IgD-negative memory B cell (primary cell): ENCODE measurements at regions not wholly inside any gene's neighbourhood (a gene's known extent, or its start where the extent isn't known, plus 50 kb on each side); places are given as distances from the start of the nearest gene placed in this dataset.

Experiments used
- H3K27ac Mint-ChIP-seq, 3 donors: one replicate each; pipeline ENCODE4 v1.8.0; 2020 to 2022; ENCODE audit warnings: mild to moderate bottlenecking in 3 of 3, mixed read lengths in 3 of 3, moderate library complexity in 1 of 3
- H3K27me3 Mint-ChIP-seq: one replicate; pipeline ENCODE4 v1.8.0; 2021; ENCODE audit warnings: mixed read lengths
- H3K36me3 Mint-ChIP-seq: one replicate; pipeline ENCODE4 v1.8.0; 2020; ENCODE audit warnings: mild to moderate bottlenecking, mixed read lengths
- H3K4me1 Mint-ChIP-seq, 3 donors: one replicate each; pipeline ENCODE4 v1.8.0; 2020 to 2022; ENCODE audit warnings: mixed read lengths in 3 of 3, mild to moderate bottlenecking in 1 of 3
- H3K4me3 Mint-ChIP-seq, 4 donors: one replicate each; pipeline ENCODE4 v1.8.0; 2020 to 2022; ENCODE audit warnings: mild to moderate bottlenecking in 4 of 4, mixed read lengths in 4 of 4, moderate library complexity in 3 of 4
- H3K9me3 Mint-ChIP-seq, 3 donors: one replicate each; pipeline ENCODE4 v1.8.0; 2020 to 2021; ENCODE audit warnings: mixed read lengths in 3 of 3, mild to moderate bottlenecking in 1 of 3

DNA sequence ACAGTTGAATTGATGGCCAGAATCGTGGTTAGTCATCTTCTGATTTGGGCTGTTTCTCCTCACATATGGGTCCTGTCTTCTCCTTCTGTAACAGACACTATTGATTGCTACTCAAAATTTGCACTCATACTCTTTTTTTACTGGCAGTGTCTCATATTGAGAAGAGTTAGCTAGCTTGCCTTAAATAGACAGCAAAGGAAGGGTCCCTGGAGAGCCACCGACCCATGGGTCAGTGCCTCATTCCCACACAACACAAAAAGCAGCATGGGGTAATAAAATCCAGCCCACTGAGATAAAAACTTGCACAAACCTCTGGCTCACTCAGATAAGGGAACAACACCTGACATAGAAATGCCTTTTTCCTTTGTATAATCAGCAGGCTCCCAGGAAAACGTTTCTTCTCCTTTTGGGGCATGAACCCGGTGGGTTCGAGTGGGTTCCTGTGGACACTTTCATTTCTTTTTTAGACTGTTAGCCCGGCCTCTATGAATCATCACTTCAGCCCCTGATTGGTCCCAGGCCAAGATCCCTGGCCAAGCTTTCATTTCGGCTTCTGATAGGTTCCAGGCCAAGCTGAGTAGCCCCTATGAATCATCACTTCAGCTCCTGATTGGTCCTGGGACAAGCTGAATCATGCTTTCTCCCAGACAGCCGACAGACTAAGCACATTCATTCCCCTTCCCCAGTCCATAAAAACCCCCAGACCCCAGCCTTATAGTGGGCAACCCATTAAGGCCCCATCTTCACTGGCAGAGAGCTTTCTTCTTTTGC, 408.1 kb downstream of the DCAF12L2 start:
- H3K27me3 Mint-ChIP-seq = no peaks in the 10 kb centered on the region
- no peaks in the 10 kb centered on the region for H3K36me3 Mint-ChIP-seq
- peaks cover 2 to 8% (median 6%) of the 10 kb centered on the region in 3 donors for H3K9me3 Mint-ChIP-seq
- H3K4me1 Mint-ChIP-seq = no peaks in the 10 kb centered on the region
- H3K4me3 Mint-ChIP-seq = no peak overlapping the region
- no peak overlapping the region for H3K27ac Mint-ChIP-seq

- H3K9me3 Mint-ChIP-seq = peaks cover 4 to 15% (median 6%) of the 10 kb centered on the region in 3 donors
- no peak overlapping the region for H3K4me3 Mint-ChIP-seq
- H3K36me3 Mint-ChIP-seq = no peaks in the 10 kb centered on the region
- H3K4me1 Mint-ChIP-seq = no peaks in the 10 kb centered on the region
- no peak overlapping the region for H3K27ac Mint-ChIP-seq
- no peaks in the 10 kb centered on the region for H3K27me3 Mint-ChIP-seq
Observed at GRCh38 chrX:125758819-125759218, 407.3 kb downstream of the DCAF12L2 start.

- peaks cover 3 to 13% (median 7%) of the 10 kb centered on the region in 3 donors for H3K9me3 Mint-ChIP-seq
- no peaks in the 10 kb centered on the region for H3K27me3 Mint-ChIP-seq
- H3K4me3 Mint-ChIP-seq = no peak overlapping the region
- no peak overlapping the region for H3K27ac Mint-ChIP-seq
- no peaks in the 10 kb centered on the region for H3K4me1 Mint-ChIP-seq
- no peaks in the 10 kb centered on the region for H3K36me3 Mint-ChIP-seq
Observed at GRCh38 chrX:125762954-125763353, 403.1 kb downstream of the DCAF12L2 start.

GRCh38 chrX:125765347-125765746, 400.7 kb downstream of the DCAF12L2 start:
- Mint-ChIP-seq H3K27me3 (no peaks in the 10 kb centered on the region), H3K9me3 (peaks cover 3 to 10% (median 7%) of the 10 kb centered on the region in 3 donors), H3K36me3 (no peaks in the 10 kb centered on the region), H3K4me1 (no peaks in the 10 kb centered on the region), H3K4me3 (no peak overlapping the region), H3K27ac (no peak overlapping the region)

DNA sequence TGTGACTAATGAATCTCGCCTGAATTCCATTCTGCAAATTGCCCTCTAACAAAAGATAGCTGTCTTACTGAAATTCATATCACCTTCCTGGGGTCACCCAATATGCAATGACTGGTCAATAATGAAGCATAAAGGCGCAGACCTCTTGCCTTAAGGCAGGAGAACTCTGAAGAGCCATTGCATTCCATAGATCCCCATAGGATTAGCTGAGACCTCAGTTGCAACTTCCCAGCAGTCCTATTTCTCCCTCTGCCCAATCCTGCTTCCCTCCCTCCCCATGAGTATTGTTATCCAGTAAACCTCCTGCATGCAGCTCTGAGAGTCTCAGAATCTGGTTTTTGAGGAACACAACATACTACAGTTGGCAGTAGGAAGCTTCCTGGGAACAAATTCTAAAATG, 396.5 kb downstream of the DCAF12L2 start:
- H3K9me3 Mint-ChIP-seq = peaks cover 2 to 4% (median 3%) of the 10 kb centered on the region in 3 donors
- no peaks in the 10 kb centered on the region for H3K36me3 Mint-ChIP-seq
- no peak overlapping the region for H3K27ac Mint-ChIP-seq
- H3K4me1 Mint-ChIP-seq = no peaks in the 10 kb centered on the region
- H3K4me3 Mint-ChIP-seq = no peak overlapping the region
- no peaks in the 10 kb centered on the region for H3K27me3 Mint-ChIP-seq

GRCh38 chrX:125778261-125778660, 387.8 kb downstream of the DCAF12L2 start:
- H3K27ac Mint-ChIP-seq = no peak overlapping the region
- H3K9me3 Mint-ChIP-seq = peaks cover 0 to 9% (median 2%) of the 10 kb centered on the region in 3 donors
- H3K36me3 Mint-ChIP-seq = no peaks in the 10 kb centered on the region
- H3K4me3 Mint-ChIP-seq = no peak overlapping the region
- no peaks in the 10 kb centered on the region for H3K27me3 Mint-ChIP-seq
- H3K4me1 Mint-ChIP-seq = peaks cover 0 to 1% (median 0%) of the 10 kb centered on the region in 3 donors

DNA sequence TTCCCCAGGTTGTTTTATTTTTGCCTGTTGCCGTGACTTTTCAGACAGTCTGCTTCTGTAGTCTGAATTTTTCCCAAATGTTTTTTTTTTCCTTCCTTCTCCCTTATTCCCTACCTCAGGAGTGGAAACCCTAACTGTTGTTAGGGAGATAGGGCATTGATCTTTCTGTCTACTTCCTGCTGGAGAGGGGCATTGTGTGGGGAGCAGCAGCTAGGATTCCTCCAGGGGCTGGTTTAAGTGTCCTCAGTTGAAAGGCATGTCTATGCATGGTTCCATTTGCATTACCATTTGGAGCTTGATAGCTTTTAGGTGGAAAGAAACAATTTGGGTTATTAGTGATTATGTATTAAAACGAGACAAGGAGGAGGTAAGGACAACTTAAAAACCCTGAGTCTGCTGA, 383.9 kb downstream of the DCAF12L2 start:
- H3K9me3 Mint-ChIP-seq = peaks cover 0 to 4% (median 0%) of the 10 kb centered on the region in 3 donors
- no peaks in the 10 kb centered on the region for H3K27me3 Mint-ChIP-seq
- H3K4me3 Mint-ChIP-seq = no peak overlapping the region
- H3K36me3 Mint-ChIP-seq = no peaks in the 10 kb centered on the region
- H3K4me1 Mint-ChIP-seq = no peaks in the 10 kb centered on the region
- H3K27ac Mint-ChIP-seq = no peak overlapping the region

DNA sequence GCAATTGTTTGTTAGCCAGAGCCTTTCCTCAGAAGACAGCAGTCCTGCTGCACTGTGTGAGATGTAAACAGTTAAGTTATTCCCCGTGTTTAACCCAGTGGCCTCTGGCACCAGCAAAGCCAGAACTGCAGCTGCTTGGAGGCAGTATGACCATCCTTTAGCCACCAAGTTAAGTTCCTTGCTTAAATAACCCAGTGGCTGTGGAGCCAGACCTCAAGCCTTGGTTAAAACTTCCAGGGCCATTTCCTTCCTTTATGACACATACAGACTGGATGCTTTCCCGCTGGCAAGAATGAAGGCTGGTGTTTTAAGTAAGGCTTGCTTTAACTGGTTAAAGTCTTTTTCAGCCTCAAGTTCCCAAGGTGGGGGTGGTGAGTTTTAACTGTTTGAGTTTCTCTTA, 379.8 kb downstream of the DCAF12L2 start:
- Mint-ChIP-seq H3K36me3 (no peaks in the 10 kb centered on the region), H3K27ac (no peak overlapping the region), H3K9me3 (no peaks in the 10 kb centered on the region), H3K4me3 (no peak overlapping the region), H3K4me1 (no peaks in the 10 kb centered on the region), H3K27me3 (no peaks in the 10 kb centered on the region)

DNA sequence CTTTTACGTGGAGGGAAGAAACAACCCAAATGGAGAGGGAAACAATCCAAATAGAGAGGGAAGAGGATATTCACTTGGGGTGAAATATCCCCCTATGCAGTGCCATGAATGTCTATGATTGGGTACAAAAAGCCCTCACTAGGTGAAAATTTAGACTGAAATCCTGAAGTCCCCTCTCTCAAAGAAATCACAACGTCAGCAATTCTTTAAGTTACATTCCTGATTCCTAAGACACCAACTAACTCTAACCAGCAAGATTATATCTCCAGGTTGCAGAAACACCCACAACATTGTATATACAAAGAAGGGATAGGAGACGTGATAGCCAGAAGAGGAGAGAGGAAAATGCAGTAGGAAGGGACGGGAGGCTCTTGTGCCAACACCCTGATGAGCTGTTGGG, 374.3 kb downstream of the DCAF12L2 start:
- Mint-ChIP-seq H3K4me1 (no peaks in the 10 kb centered on the region), H3K36me3 (peaks cover 2% of the 10 kb centered on the region), H3K27me3 (no peaks in the 10 kb centered on the region), H3K9me3 (peaks cover 0 to 3% (median 0%) of the 10 kb centered on the region in 3 donors), H3K27ac (no peak overlapping the region), H3K4me3 (no peak overlapping the region)

GRCh38 chrX:125810856-125811255, 355.2 kb downstream of the DCAF12L2 start:
- Mint-ChIP-seq H3K4me3 (no peak overlapping the region), H3K4me1 (no peaks in the 10 kb centered on the region), H3K27me3 (no peaks in the 10 kb centered on the region), H3K27ac (no peak overlapping the region), H3K9me3 (peaks cover 0 to 4% (median 0%) of the 10 kb centered on the region in 3 donors), H3K36me3 (no peaks in the 10 kb centered on the region)

DNA sequence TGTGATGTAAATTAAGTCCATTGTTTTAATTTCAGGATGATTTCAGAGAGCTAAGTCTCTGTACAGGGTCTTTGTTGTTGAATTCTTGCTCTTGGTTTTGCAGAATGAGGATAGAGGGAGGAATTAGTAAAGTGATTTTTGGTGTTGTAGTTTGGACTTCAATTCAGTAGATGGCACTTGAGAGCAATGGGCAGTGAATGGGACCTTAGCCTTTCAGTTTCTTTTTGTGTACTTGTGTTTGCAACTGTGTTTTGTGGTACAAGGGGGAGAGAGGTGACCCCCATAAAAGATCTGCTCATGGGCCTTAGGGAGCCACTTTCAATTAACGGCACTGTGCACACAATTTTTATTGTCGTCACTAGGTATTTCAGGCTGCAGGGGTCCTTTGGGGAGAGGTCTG, 340.0 kb downstream of the DCAF12L2 start:
- Mint-ChIP-seq H3K4me1 (no peaks in the 10 kb centered on the region), H3K4me3 (no peak overlapping the region), H3K36me3 (no peaks in the 10 kb centered on the region), H3K9me3 (peaks cover 1 to 18% (median 5%) of the 10 kb centered on the region in 3 donors), H3K27ac (no peak overlapping the region), H3K27me3 (no peaks in the 10 kb centered on the region)

DNA sequence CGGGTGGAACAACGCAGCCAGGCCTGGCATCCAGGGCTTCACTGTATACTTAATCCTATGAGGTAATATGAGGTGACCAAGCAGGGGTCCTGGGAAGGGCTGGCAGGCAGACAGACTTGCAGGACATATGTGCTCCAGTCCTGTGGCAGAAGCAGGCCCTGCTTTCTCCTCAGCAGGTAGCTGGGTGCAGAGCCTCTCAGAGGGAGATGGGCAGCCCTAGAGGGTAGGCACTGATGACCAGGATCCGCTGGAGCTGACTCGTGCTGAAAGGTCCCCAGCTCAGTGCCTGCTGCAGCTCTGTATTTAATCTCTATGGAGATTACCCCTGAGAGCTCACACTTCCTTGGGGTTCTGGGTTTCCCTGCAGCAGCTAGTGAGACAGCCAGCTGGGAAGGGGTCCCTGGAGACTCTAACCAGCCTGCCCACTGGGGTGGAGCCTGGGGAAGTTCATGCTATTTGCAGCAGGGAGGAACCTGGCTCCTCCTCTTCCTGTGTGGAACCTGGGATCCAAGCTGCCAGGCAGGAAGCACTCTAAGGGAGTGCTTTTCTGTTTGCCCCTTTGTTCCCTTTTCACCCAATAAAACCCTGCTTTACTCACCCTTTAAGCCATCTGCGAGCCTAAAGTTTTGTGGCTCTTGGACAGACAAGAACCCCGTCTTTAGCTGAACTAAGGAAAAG, 339.2 kb downstream of the DCAF12L2 start:
- Mint-ChIP-seq H3K27ac (no peak overlapping the region), H3K4me3 (no peak overlapping the region), H3K36me3 (no peaks in the 10 kb centered on the region), H3K4me1 (no peaks in the 10 kb centered on the region), H3K27me3 (no peaks in the 10 kb centered on the region), H3K9me3 (peaks cover 1 to 18% (median 5%) of the 10 kb centered on the region in 3 donors)

DNA sequence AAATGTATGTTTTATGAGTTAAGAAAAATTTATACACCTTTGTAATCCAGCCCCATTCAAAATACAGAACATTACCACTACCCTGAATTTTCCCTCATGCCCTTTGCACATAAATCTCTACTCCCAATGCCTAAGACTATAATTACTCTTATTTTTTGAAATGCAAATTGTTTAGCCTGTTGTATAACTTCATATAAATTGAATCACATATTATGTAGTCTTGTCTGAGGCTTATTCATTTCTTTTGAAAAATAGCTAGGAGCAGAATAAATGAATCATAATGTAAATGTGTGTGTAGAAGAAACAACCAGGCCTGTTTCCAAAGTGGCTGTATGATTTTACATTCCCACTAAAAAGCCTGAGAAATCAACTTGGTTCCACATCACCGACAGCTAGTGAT, 319.8 kb downstream of the DCAF12L2 start:
- Mint-ChIP-seq H3K27me3 (no peaks in the 10 kb centered on the region), H3K4me1 (no peaks in the 10 kb centered on the region), H3K27ac (no peak overlapping the region), H3K4me3 (no peak overlapping the region), H3K9me3 (peaks cover 0 to 1% (median 1%) of the 10 kb centered on the region in 3 donors), H3K36me3 (no peaks in the 10 kb centered on the region)

GRCh38 chrX:125850693-125851092, 315.4 kb downstream of the DCAF12L2 start:
- H3K4me1 Mint-ChIP-seq = no peaks in the 10 kb centered on the region
- H3K9me3 Mint-ChIP-seq = peaks cover 0 to 3% (median 0%) of the 10 kb centered on the region in 3 donors
- no peaks in the 10 kb centered on the region for H3K36me3 Mint-ChIP-seq
- no peak overlapping the region for H3K4me3 Mint-ChIP-seq
- H3K27me3 Mint-ChIP-seq = no peaks in the 10 kb centered on the region
- H3K27ac Mint-ChIP-seq = no peak overlapping the region

DNA sequence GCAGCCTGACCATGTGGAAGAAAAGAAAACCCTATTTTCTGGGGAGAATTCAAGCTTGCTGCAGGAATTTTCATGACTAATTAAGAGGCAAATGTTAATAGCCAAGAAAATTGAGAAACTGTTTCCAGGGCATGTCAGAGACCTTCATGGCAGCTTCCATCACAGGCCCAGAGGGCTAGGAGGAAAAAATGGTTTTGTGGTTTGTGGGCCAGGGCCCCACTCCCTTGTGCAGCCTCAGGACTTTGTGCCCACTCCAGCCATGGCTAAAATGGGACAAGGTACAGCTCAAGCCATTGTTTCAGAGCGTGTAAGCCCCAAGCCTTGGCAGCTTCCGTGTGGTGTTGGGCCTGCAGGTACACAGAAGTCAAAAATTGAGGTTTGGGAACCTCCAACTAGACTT, 282.9 kb downstream of the DCAF12L2 start:
- no peaks in the 10 kb centered on the region for H3K27me3 Mint-ChIP-seq
- no peaks in the 10 kb centered on the region for H3K36me3 Mint-ChIP-seq
- H3K9me3 Mint-ChIP-seq = peaks cover 0 to 18% (median 11%) of the 10 kb centered on the region in 3 donors
- no peak overlapping the region for H3K4me3 Mint-ChIP-seq
- no peak overlapping the region for H3K27ac Mint-ChIP-seq
- H3K4me1 Mint-ChIP-seq = no peaks in the 10 kb centered on the region

DNA sequence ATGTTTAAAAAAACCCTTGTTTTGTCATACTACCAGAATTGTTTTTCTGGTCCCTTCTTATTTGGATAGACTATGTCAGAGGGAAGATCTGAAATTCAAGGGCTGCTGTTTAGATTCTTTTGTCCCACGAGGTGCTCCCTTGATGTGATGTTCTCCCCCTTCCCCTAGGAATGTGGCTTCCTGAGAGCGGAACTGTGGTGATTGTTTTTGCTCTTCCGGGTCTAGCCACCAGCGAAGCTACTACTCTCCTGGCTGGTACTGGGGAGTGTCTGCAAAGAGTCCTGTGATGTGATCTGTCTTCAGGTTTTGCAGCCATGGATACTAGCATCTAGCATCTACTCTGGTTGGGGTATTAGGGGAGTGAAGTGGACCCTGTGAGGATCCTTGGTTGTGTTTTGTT, 271.1 kb downstream of the DCAF12L2 start:
- H3K4me1 Mint-ChIP-seq = no peaks in the 10 kb centered on the region
- H3K36me3 Mint-ChIP-seq = no peaks in the 10 kb centered on the region
- H3K4me3 Mint-ChIP-seq = no peak overlapping the region
- H3K27me3 Mint-ChIP-seq = no peaks in the 10 kb centered on the region
- peaks cover under 1 to 19% (median 5%) of the 10 kb centered on the region in 3 donors for H3K9me3 Mint-ChIP-seq
- no peak overlapping the region for H3K27ac Mint-ChIP-seq
